Keratinocyte (primary cell): ENCODE measurements at regions not wholly inside any gene's neighbourhood (a gene's known extent, or its start where the extent isn't known, plus 50 kb on each side); places are given as distances from the start of the nearest gene placed in this dataset.

Experiments used
- EZH2 ChIP-seq: IDR thresholded peaks from one replicate; pipeline ENCODE4 v1.6.1; 2012; ENCODE audit warnings: inconsistent platforms, mild to moderate bottlenecking, low read length, moderate library complexity
- TF ChIP-seq, protein P1 (sequence below), 3 experiments: IDR thresholded peaks in 1 of 3; conservative IDR thresholded peaks in 1 of 3; optimal IDR thresholded peaks in 1 of 3; 2 replicates in 2 of 3; 3 replicates in 1 of 3; pipeline versions ENCODE3 to v1.5.1; 2011; ENCODE audit warnings: low read length in 3 of 3, mild to moderate bottlenecking in 3 of 3, moderate library complexity in 2 of 3, control low read depth in 1 of 3, inconsistent platforms in 1 of 3; ENCODE audit not compliant: insufficient read depth in 2 of 3; ENCODE audit errors: extremely low read depth in 1 of 3

DNA sequence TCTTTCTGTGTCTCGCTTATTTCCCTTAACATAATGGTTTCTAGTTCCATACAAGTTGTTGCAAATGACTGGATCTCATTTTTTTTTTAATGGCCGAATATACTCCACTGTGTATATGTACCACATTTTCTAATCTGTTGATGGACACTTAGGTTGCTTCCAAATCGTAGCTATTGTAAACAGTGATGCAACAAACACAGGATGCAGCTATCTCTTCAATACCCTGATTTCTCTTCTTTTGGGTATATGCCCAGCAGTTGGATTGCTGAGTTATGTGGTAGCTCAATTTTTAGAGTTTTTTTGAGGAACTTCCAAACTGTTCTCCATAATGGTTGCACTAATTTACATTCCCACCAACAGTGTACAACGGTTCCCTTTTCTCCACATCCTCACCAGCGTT lies 100.4 kb upstream of the CHORDC1 start:
- TF ChIP-seq, protein P1, sequence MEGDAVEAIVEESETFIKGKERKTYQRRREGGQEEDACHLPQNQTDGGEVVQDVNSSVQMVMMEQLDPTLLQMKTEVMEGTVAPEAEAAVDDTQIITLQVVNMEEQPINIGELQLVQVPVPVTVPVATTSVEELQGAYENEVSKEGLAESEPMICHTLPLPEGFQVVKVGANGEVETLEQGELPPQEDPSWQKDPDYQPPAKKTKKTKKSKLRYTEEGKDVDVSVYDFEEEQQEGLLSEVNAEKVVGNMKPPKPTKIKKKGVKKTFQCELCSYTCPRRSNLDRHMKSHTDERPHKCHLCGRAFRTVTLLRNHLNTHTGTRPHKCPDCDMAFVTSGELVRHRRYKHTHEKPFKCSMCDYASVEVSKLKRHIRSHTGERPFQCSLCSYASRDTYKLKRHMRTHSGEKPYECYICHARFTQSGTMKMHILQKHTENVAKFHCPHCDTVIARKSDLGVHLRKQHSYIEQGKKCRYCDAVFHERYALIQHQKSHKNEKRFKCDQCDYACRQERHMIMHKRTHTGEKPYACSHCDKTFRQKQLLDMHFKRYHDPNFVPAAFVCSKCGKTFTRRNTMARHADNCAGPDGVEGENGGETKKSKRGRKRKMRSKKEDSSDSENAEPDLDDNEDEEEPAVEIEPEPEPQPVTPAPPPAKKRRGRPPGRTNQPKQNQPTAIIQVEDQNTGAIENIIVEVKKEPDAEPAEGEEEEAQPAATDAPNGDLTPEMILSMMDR (optimal IDR thresholded peaks at IDR 0.05 in 1 of 3, IDR thresholded peaks at IDR 0.05 in 1 of 3, conservative IDR thresholded peaks at IDR 0.05 in 1 of 3; ENCODE audit: extremely low read depth in 1 of 3, insufficient read depth in 2 of 3, low read length in 3 of 3) = no peak
- TF ChIP-seq EZH2 = no peak
